ENCODE measurements at regions not wholly inside any gene's neighbourhood (a gene's known extent, or its start where the extent isn't known, plus 50 kb on each side); places are given as distances from the start of the nearest gene placed in this dataset.
"Not testable (repeated sequence)": the region's sequence is repeated elsewhere in the genome, so short reads cannot be mapped to it uniquely, and the experiment has no call there.

DNA sequence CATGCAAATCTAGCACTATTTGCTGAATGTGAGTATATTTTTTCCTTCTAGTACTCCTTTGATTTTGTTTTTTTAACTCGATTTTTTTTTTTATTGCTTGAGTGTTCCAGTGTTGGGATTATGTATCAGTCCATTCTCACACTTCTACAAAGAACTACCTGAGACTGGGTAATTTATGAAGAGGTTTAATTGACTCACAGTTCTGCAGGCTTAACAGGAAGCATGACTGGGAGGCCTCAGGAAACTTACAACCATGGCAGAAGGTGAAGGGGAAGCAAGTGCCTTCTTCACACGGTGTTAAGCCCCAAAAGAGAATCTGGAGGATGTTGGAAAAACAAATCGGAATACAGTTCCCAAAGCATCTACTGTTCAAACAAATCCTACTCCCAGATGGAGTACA is 69.1 kb downstream of the ZNF518B start:
- H3K27ac ChIP-seq; H3K4me1 ChIP-seq; H3K27me3 ChIP-seq; H3K4me3 ChIP-seq; H3K9me3 ChIP-seq; DNase-seq (ENCODE audit: low spot score in 2 of 2); H3K36me3 ChIP-seq: not testable (repeated sequence)
- 67% methylated on average over 3 of the region's 3 CpGs for WGBS

DNA sequence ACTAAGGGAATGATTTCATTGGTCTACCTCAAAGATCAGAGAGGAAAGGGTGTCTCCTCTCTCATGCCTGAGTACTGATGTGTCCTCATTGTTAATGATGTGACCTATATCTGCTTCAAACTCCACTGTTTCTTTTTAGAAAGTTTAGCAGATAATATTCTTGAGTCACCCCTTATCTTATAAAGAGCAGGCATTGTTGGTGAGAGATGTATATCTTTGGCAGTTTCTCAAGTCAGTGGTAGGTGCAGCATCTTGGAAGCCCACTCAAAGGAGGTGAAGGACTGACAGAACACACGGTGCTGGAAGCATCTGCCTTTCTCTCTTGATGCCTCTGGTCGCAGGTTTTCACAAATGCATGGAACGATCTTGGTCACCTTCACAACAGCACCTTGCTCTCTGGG is 71.2 kb downstream of the ZNF518B start:
- Histone ChIP-seq H3K4me3 (no peak overlapping the region), H3K4me1 (no peaks in the 10 kb centered on the region), H3K36me3 (no peaks in the 10 kb centered on the region), H3K27me3 (no peaks in the 10 kb centered on the region), H3K9me3 (no peaks in the 10 kb centered on the region), H3K27ac (no peak overlapping the region)
- no peak for TF ChIP-seq POLR2A (IDR thresholded peaks at IDR 0.05)
- no peak for TF ChIP-seq POLR2AphosphoS5 (IDR thresholded peaks at IDR 0.05)
- TF ChIP-seq EP300 (IDR thresholded peaks at IDR 0.05): no peak
- TF ChIP-seq, protein P1, sequence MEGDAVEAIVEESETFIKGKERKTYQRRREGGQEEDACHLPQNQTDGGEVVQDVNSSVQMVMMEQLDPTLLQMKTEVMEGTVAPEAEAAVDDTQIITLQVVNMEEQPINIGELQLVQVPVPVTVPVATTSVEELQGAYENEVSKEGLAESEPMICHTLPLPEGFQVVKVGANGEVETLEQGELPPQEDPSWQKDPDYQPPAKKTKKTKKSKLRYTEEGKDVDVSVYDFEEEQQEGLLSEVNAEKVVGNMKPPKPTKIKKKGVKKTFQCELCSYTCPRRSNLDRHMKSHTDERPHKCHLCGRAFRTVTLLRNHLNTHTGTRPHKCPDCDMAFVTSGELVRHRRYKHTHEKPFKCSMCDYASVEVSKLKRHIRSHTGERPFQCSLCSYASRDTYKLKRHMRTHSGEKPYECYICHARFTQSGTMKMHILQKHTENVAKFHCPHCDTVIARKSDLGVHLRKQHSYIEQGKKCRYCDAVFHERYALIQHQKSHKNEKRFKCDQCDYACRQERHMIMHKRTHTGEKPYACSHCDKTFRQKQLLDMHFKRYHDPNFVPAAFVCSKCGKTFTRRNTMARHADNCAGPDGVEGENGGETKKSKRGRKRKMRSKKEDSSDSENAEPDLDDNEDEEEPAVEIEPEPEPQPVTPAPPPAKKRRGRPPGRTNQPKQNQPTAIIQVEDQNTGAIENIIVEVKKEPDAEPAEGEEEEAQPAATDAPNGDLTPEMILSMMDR (IDR thresholded peaks at IDR 0.05): no peak
- WGBS: 90% methylated on average over 1 of the region's 3 CpGs
- DNase-seq (ENCODE audit: low spot score in 2 of 2): no peak

DNA sequence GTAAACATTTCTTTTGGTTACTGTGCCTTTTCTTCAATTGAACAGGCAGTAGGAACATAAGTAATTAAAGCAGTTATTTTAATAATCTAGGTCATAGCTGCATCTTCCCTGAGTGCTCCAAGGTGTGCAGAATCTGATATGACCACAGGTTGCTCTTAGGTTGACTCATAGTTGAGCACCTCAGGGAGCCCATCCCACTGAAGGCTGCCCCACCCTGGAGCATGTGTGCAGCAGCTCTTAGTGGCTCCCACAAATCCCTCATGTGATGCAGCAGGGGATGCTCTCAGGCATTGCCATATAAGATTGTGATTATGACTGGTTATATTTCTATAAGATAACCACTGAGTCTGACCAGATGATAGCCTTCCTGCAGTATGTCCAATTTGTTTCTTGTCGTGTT is 72.3 kb downstream of the ZNF518B start:
- Histone ChIP-seq H3K4me3 (no peak overlapping the region), H3K9me3 (no peaks in the 10 kb centered on the region), H3K36me3 (no peaks in the 10 kb centered on the region), H3K27me3 (no peaks in the 10 kb centered on the region), H3K4me1 (no peaks in the 10 kb centered on the region), H3K27ac (no peak overlapping the region)
- TF ChIP-seq, protein P1 (IDR thresholded peaks at IDR 0.05): no peak
- TF ChIP-seq POLR2AphosphoS5 (IDR thresholded peaks at IDR 0.05): no peak
- no peak for TF ChIP-seq POLR2A (IDR thresholded peaks at IDR 0.05)
- TF ChIP-seq EP300 (IDR thresholded peaks at IDR 0.05): no peak
- WGBS: 100% methylated on average over 1 of the region's 1 CpG
- DNase-seq (ENCODE audit: low spot score in 2 of 2): no peak

DNA sequence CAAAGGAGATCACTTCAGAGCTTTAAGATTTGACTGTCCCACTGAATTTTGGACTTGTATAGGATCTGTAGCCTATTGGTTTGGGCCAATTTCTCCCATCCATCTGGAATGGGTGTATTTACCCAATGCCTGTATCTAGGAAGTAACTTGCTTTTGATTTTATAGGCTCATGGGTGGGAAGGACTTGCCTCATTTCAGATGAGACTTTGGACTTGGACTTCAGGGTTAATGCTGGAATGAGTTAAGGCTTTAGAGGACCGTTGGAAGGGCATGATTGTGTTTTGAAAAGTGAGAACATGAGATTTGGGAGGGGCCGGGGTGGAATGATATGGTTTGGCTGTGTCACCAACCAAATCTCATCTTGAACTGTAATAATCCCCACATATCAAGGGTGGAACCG is 73.8 kb downstream of the ZNF518B start:
- TF ChIP-seq POLR2A (IDR thresholded peaks at IDR 0.05) (no peak), POLR2AphosphoS5 (IDR thresholded peaks at IDR 0.05) (no peak), EP300 (IDR thresholded peaks at IDR 0.05) (no peak)
- TF ChIP-seq, protein P1 (IDR thresholded peaks at IDR 0.05): no peak
- Histone ChIP-seq H3K36me3 (no peaks in the 10 kb centered on the region), H3K9me3 (no peaks in the 10 kb centered on the region), H3K27me3 (no peaks in the 10 kb centered on the region), H3K27ac (no peak overlapping the region), H3K4me3 (no peak overlapping the region), H3K4me1 (no peaks in the 10 kb centered on the region)
- WGBS: 70% methylated on average over 3 of the region's 3 CpGs
- DNase-seq (ENCODE audit: low spot score in 2 of 2): no peak

DNA sequence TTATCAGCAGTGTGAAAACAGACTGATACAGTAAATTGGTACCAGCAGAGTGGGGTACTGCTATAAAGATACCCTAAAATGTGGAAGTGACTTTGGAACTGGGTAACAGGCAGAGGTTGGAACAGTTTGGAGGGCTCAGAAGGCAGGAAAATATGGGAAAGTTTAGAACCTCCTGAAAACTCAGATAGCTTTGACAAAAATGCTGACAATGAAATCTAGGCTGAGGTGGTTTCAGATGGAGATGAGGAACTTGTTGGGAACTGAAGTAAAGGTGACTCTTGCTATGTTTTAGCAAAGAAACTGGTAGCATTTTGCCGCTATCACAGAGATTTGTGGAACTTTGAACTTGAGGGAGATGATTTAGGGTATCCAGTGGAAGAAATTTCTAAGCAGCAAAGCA is 75.1 kb downstream of the ZNF518B start:
- H3K27me3 ChIP-seq; DNase-seq (ENCODE audit: low spot score in 2 of 2); H3K36me3 ChIP-seq; H3K4me3 ChIP-seq; H3K27ac ChIP-seq; H3K9me3 ChIP-seq; H3K4me1 ChIP-seq: not testable (repeated sequence)
- WGBS: 97% methylated on average over 1 of the region's 1 CpG

DNA sequence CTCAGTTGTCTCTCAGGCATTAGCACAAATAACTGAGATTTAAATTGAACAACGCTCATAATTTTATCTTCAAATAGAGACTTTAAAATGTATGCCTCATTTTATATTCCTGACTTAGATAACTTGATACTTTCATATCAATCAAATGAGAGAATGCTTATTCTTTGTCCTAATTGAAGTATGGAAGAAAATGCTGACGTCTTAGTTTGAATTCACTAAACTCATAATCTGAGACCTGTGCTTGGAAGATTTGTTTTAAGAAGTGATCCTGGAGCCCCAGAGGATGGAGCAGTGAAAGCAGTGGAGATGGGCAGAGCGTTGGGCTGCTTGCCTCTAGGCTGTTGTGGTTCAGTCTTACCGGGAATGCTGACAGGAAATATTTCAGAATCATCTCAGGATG is 76.1 kb downstream of the ZNF518B start:
- TF ChIP-seq, protein P1 (IDR thresholded peaks at IDR 0.05): no peak
- no peak for TF ChIP-seq POLR2AphosphoS5 (IDR thresholded peaks at IDR 0.05)
- TF ChIP-seq POLR2A (IDR thresholded peaks at IDR 0.05): no peak
- no peak for DNase-seq (ENCODE audit: low spot score in 2 of 2)
- 53% methylated on average over 4 of the region's 4 CpGs for whole genome bisulfite sequencing

More for the DNA sequence above, 76.1 kb downstream of the ZNF518B start:
- Histone ChIP-seq H3K9me3 (no peaks in the 10 kb centered on the region), H3K4me1 (no peaks in the 10 kb centered on the region), H3K36me3 (no peaks in the 10 kb centered on the region), H3K4me3 (no peak overlapping the region), H3K27me3 (no peaks in the 10 kb centered on the region), H3K27ac (no peak overlapping the region)
